HepG2 (cell line): ENCODE measurements at regions not wholly inside any gene's neighbourhood (a gene's known extent, or its start where the extent isn't known, plus 50 kb on each side); places are given as distances from the start of the nearest gene placed in this dataset.

Experiments
- BHLHE40 ChIP-seq: IDR thresholded peaks from 2 replicates; pipeline ENCODE4 v1.6.1; 2011; ENCODE audit warnings: low read length, improper control_type of control experiment
- CBX5 ChIP-seq: sonication (generic); formaldehyde crosslinking; IDR thresholded peaks from 2 replicates; pipeline ENCODE4 v1.4.0; 2020; ENCODE audit warnings: missing genetic modification reagents, borderline replicate concordance
- DMAP1 ChIP-seq: IDR thresholded peaks from 2 replicates; pipeline ENCODE4 v1.6.1; 2016
- FOXK2 ChIP-seq: fragments of 450-650 bp; IDR thresholded peaks from 2 replicates; pipeline ENCODE4 v1.6.1; 2016
- SRSF1 ChIP-seq: fragments of 200-400 bp; formaldehyde crosslinking; optimal IDR thresholded peaks from 2 replicates; pipeline ENCODE3; 2017; ENCODE audit warnings: mild to moderate bottlenecking, low read depth, low read length, moderate library complexity
- TARDBP ChIP-seq: sonication (generic); formaldehyde crosslinking; IDR thresholded peaks from 2 replicates; pipeline ENCODE4 v1.8.0; 2022; ENCODE audit warnings: mild to moderate bottlenecking, missing genetic modification reagents
- ZKSCAN5 ChIP-seq: sonication (generic); formaldehyde crosslinking; IDR thresholded peaks from 2 replicates; pipeline ENCODE4 v1.5.1; 2020; ENCODE audit warnings: mild to moderate bottlenecking, missing genetic modification reagents
- ZNF737 ChIP-seq: sonication (generic); formaldehyde crosslinking; IDR thresholded peaks from 2 replicates; pipeline ENCODE4 v1.5.0; 2020; ENCODE audit warnings: missing genetic modification reagents, mild to moderate bottlenecking, borderline replicate concordance
- TF ChIP-seq, protein P1 (sequence below): sonication (generic); formaldehyde crosslinking; IDR thresholded peaks from 2 replicates; pipeline ENCODE4 v1.4.0; 2020; ENCODE audit warnings: mild to moderate bottlenecking, missing genetic modification reagents
- TF ChIP-seq, protein P2 (sequence below): sonication (generic); formaldehyde crosslinking; conservative IDR thresholded peaks from 2 replicates; pipeline ENCODE4 v1.4.0; 2020; ENCODE audit warnings: mild to moderate bottlenecking, missing genetic modification reagents, moderate library complexity
- TF ChIP-seq, protein P3 (sequence below), 2 experiments: IDR thresholded peaks; 2 replicates each; pipeline ENCODE4 v1.6.1; 2011 to 2012; ENCODE audit warnings: low read length in 2 of 2, borderline replicate concordance in 1 of 2, low read depth in 1 of 2, mild to moderate bottlenecking in 1 of 2, moderate library complexity in 1 of 2
- TF ChIP-seq, protein P4 (sequence below): sonication (generic); formaldehyde crosslinking; IDR thresholded peaks from 2 replicates; pipeline ENCODE4 v1.8.0; 2022; ENCODE audit warnings: missing genetic modification reagents, mild to moderate bottlenecking, moderate library complexity, borderline replicate concordance

DNA sequence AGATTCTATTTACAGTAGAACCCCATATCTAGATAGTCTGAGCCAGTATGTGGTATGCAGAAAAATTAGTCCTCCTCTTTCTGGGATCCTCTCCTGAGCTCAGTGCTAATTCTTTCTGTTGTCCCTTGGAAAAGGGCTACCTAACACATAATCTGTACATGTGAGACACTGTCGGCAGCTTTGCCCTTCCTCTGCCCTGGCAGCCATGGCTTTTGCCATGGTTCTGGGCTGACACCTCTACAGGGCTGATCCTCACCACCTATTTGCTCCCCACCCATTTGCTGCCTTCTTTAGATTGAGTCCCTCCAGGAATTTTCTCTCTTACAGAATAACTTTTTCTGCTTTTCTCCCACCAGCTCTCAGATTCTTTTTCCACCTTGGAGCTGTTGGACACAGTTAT, 64.7 kb upstream of the MAP9 start (continued):
- TF ChIP-seq, protein P1, sequence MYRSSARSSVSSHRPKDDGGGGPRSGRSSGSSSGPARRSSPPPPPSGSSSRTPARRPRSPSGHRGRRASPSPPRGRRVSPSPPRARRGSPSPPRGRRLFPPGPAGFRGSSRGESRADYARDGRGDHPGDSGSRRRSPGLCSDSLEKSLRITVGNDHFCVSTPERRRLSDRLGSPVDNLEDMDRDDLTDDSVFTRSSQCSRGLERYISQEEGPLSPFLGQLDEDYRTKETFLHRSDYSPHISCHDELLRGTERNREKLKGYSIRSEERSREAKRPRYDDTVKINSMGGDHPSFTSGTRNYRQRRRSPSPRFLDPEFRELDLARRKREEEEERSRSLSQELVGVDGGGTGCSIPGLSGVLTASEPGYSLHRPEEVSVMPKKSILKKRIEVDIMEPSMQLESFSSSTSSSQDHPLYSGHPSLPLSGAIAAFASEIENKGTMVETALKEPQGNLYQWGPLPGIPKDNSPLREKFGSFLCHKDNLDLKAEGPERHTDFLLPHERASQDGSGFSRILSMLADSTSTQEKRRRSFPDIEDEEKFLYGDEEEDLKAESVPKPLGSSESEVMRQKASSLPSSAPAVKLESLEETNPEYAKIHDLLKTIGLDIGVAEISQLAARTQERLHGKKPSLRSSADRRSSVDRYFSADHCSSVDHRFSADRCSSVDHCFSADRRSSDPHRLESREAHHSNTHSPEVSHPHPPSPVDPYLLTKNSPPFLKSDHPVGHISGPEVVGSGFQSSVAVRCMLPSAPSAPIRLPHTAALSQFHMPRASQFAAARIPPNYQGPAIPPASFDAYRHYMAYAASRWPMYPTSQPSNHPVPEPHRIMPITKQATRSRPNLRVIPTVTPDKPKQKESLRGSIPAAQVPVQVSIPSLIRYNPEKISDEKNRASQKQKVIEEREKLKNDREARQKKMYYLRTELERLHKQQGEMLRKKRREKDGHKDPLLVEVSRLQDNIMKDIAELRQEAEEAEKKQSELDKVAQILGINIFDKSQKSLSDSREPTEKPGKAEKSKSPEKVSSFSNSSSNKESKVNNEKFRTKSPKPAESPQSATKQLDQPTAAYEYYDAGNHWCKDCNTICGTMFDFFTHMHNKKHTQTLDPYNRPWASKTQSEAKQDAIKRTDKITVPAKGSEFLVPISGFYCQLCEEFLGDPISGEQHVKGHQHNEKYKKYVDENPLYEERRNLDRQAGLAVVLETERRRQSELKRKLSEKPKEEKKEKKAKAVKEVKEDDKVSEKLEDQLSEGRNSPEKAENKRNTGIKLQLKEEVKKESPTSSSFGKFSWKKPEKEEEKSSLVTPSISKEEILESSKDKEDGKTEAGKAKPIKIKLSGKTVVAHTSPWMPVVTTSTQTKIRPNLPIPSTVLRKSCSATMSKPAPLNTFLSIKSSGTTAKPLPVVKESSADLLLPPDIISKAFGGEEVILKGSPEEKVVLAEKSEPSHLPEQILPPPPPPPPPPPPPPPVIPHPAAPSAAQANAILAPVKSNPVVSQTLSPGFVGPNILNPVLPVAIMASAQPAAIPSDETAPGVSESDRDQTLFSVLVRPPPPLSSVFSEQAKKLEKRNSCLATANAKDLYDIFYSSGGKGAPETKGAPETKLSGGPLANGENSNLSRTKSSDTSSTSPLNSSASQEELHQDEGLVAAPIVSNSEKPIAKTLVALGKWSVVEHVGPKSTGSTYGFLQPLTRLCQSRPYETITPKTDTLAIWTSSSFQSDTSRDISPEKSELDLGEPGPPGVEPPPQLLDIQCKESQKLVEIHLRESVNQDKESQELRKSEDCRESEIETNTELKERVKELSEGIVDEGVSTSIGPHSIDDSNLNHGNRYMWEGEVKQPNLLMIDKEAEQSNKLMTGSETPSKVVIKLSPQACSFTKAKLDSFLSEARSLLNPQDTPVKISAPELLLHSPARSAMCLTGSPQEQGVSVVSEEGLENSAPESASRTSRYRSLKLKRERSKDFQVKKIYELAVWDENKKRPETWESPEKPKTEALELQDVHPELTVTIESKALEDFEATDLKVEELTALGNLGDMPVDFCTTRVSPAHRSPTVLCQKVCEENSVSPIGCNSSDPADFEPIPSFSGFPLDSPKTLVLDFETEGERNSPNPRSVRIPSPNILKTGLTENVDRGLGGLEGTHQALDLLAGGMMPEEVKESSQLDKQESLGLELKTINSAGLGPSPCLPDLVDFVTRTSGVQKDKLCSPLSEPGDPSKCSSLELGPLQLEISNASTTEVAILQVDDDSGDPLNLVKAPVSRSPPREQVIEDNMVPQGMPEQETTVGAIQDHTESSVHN (CRISPR knock-in tag), result no peak
- TF ChIP-seq BHLHE40, result no peak
- TF ChIP-seq CBX5 (CRISPR knock-in tag), result no peak
- TF ChIP-seq TARDBP (CRISPR knock-in tag), result no peak
- TF ChIP-seq, protein P2, sequence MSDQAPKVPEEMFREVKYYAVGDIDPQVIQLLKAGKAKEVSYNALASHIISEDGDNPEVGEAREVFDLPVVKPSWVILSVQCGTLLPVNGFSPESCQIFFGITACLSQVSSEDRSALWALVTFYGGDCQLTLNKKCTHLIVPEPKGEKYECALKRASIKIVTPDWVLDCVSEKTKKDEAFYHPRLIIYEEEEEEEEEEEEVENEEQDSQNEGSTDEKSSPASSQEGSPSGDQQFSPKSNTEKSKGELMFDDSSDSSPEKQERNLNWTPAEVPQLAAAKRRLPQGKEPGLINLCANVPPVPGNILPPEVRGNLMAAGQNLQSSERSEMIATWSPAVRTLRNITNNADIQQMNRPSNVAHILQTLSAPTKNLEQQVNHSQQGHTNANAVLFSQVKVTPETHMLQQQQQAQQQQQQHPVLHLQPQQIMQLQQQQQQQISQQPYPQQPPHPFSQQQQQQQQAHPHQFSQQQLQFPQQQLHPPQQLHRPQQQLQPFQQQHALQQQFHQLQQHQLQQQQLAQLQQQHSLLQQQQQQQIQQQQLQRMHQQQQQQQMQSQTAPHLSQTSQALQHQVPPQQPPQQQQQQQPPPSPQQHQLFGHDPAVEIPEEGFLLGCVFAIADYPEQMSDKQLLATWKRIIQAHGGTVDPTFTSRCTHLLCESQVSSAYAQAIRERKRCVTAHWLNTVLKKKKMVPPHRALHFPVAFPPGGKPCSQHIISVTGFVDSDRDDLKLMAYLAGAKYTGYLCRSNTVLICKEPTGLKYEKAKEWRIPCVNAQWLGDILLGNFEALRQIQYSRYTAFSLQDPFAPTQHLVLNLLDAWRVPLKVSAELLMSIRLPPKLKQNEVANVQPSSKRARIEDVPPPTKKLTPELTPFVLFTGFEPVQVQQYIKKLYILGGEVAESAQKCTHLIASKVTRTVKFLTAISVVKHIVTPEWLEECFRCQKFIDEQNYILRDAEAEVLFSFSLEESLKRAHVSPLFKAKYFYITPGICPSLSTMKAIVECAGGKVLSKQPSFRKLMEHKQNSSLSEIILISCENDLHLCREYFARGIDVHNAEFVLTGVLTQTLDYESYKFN (CRISPR knock-in tag), result no peak
- no peak for TF ChIP-seq ZKSCAN5 (CRISPR knock-in tag)
- no peak for TF ChIP-seq FOXK2
- TF ChIP-seq SRSF1, result no peak
- TF ChIP-seq, protein P3, sequence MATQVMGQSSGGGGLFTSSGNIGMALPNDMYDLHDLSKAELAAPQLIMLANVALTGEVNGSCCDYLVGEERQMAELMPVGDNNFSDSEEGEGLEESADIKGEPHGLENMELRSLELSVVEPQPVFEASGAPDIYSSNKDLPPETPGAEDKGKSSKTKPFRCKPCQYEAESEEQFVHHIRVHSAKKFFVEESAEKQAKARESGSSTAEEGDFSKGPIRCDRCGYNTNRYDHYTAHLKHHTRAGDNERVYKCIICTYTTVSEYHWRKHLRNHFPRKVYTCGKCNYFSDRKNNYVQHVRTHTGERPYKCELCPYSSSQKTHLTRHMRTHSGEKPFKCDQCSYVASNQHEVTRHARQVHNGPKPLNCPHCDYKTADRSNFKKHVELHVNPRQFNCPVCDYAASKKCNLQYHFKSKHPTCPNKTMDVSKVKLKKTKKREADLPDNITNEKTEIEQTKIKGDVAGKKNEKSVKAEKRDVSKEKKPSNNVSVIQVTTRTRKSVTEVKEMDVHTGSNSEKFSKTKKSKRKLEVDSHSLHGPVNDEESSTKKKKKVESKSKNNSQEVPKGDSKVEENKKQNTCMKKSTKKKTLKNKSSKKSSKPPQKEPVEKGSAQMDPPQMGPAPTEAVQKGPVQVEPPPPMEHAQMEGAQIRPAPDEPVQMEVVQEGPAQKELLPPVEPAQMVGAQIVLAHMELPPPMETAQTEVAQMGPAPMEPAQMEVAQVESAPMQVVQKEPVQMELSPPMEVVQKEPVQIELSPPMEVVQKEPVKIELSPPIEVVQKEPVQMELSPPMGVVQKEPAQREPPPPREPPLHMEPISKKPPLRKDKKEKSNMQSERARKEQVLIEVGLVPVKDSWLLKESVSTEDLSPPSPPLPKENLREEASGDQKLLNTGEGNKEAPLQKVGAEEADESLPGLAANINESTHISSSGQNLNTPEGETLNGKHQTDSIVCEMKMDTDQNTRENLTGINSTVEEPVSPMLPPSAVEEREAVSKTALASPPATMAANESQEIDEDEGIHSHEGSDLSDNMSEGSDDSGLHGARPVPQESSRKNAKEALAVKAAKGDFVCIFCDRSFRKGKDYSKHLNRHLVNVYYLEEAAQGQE (IDR thresholded peaks at IDR 0.05; ENCODE audit: borderline replicate concordance in 1 of 2, low read depth in 1 of 2, low read length in 2 of 2), result no peak
- no peak for TF ChIP-seq DMAP1 (CRISPR knock-in tag)
- TF ChIP-seq, protein P4, sequence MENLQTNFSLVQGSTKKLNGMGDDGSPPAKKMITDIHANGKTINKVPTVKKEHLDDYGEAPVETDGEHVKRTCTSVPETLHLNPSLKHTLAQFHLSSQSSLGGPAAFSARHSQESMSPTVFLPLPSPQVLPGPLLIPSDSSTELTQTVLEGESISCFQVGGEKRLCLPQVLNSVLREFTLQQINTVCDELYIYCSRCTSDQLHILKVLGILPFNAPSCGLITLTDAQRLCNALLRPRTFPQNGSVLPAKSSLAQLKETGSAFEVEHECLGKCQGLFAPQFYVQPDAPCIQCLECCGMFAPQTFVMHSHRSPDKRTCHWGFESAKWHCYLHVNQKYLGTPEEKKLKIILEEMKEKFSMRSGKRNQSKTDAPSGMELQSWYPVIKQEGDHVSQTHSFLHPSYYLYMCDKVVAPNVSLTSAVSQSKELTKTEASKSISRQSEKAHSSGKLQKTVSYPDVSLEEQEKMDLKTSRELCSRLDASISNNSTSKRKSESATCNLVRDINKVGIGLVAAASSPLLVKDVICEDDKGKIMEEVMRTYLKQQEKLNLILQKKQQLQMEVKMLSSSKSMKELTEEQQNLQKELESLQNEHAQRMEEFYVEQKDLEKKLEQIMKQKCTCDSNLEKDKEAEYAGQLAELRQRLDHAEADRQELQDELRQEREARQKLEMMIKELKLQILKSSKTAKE (CRISPR knock-in tag), result no peak
- TF ChIP-seq ZNF737 (CRISPR knock-in tag), result no peak
